Endothelial cell of umbilical vein (primary cell): ENCODE measurements at regions not wholly inside any gene's neighbourhood (a gene's known extent, or its start where the extent isn't known, plus 50 kb on each side); places are given as distances from the start of the nearest gene placed in this dataset.

Source experiments
- BruUV-seq: library from RNA; stranded (reverse); fragments of 400-500 nt; replicated peaks from 2 replicates; lab custom pipeline; 2021; lab: Mats Ljungman, UMichigan
- CTCF ChIA-PET: fragments of 300-600, 350-600 bp; sonication (Branson Sonifier 250); formaldehyde crosslinking; loops from one replicate; lab custom pipeline; 2021; ENCODE audit warnings: antibody characterized with exemption, inconsistent platforms; lab: Charles Lee
- POLR2A ChIA-PET: fragments of 300-600, 350-600 bp; sonication (Branson Sonifier 250); formaldehyde crosslinking; loops from one replicate; lab custom pipeline; 2021; ENCODE audit warnings: antibody characterized with exemption, inconsistent platforms; lab: Charles Lee
- DNase-seq: peaks from one replicate; pipeline ENCODE4 v3.0.0-alpha.2; 2011; ENCODE audit warnings: low read depth, low spot score
- FAIRE-seq: peaks from 2 replicates; lab custom pipeline; 2011; peaks lifted over from hg19 to GRCh38; lab: Jason Lieb, UNC
- H2AFZ ChIP-seq: 2 replicates; pipeline ENCODE4 v1.6.0; 2012; ENCODE audit warnings: low read depth, low read length, control low read depth, inconsistent platforms
- H3K27ac ChIP-seq: 2 replicates; pipeline ENCODE4 v1.5.1; 2011; ENCODE audit warnings: low read depth, mild to moderate bottlenecking, control low read depth, low read length, moderate library complexity; ENCODE audit not compliant: insufficient read depth
- H3K27me3 ChIP-seq, 2 experiments: 2 replicates each; pipeline versions ENCODE4 v1.6.0 to v1.6.1; 2011; ENCODE audit warnings: low read length in 2 of 2, mixed read lengths in 1 of 2; ENCODE audit not compliant: control insufficient read depth in 2 of 2, insufficient read depth in 2 of 2
- H3K36me3 ChIP-seq, 2 experiments: 2 replicates in 1 of 2; 3 replicates in 1 of 2; pipeline ENCODE4 v1.5.1; 2011; ENCODE audit warnings: low read length in 2 of 2, mild to moderate bottlenecking in 1 of 2, moderate library complexity in 1 of 2; ENCODE audit not compliant: control insufficient read depth in 2 of 2, insufficient read depth in 2 of 2; ENCODE audit errors: extremely low read depth in 1 of 2
- H3K4me1 ChIP-seq: 3 replicates; pipeline ENCODE4 v1.5.1; 2011; ENCODE audit warnings: mild to moderate bottlenecking, low read length; ENCODE audit not compliant: control insufficient read depth, insufficient read depth; ENCODE audit errors: extremely low read depth
- H3K4me2 ChIP-seq: 2 replicates; pipeline ENCODE4 v1.6.1; 2011; ENCODE audit warnings: low read length, control low read depth, mixed read lengths; ENCODE audit not compliant: insufficient read depth
- H3K4me3 ChIP-seq, 3 experiments: fragments of 200-600 bp in 1 of 3; sonication (generic), shearing (Covaris generic) in 1 of 3; replicated peaks in 1 of 3; 2 replicates each; pipeline ENCODE4 v1.5.1; 2011 to 2016; ENCODE audit warnings: control low read depth in 3 of 3, low read length in 3 of 3, mild to moderate bottlenecking in 2 of 3, inconsistent platforms in 1 of 3, low read depth in 1 of 3, moderate library complexity in 1 of 3; ENCODE audit not compliant: insufficient read depth in 1 of 3
- H3K79me2 ChIP-seq: 2 replicates; pipeline ENCODE4 v1.6.0; 2012; ENCODE audit warnings: low read length, inconsistent platforms; ENCODE audit not compliant: control insufficient read depth, insufficient read depth
- H3K9ac ChIP-seq: replicated peaks from 2 replicates; pipeline ENCODE3; 2011; ENCODE audit warnings: low read length, control low read depth; ENCODE audit not compliant: insufficient read depth; ENCODE audit errors: extremely low read depth
- H3K9me1 ChIP-seq: replicated peaks from 3 replicates; pipeline ENCODE4 v1.6.0; 2011; ENCODE audit warnings: mild to moderate bottlenecking, low read length; ENCODE audit not compliant: control insufficient read depth, insufficient read depth; ENCODE audit errors: extremely low read depth
- H3K9me3 ChIP-seq: replicated peaks from 2 replicates; pipeline ENCODE4 v1.5.1; 2012; ENCODE audit warnings: low read length, inconsistent platforms; ENCODE audit not compliant: control insufficient read depth, insufficient read depth
- H4K20me1 ChIP-seq: replicated peaks from 2 replicates; pipeline ENCODE3; 2011; ENCODE audit warnings: mild to moderate bottlenecking, low read length; ENCODE audit not compliant: control insufficient read depth, insufficient read depth; ENCODE audit errors: extremely low read depth
- EZH2 ChIP-seq: IDR thresholded peaks from 2 replicates; pipeline ENCODE4 v1.6.1; 2012; ENCODE audit warnings: borderline replicate concordance, low read depth, mild to moderate bottlenecking, moderate library complexity, low read length, inconsistent platforms; ENCODE audit not compliant: severe bottlenecking
- FOS ChIP-seq: IDR thresholded peaks from 2 replicates; pipeline ENCODE4 v1.6.1; 2011; ENCODE audit warnings: mild to moderate bottlenecking, low read length, moderate library complexity, borderline replicate concordance; ENCODE audit not compliant: insufficient read depth
- GATA2 ChIP-seq: IDR thresholded peaks from 2 replicates; pipeline ENCODE4 v1.7.0; 2011; ENCODE audit warnings: low read depth, mild to moderate bottlenecking, moderate library complexity, mixed read lengths, low read length; ENCODE audit not compliant: insufficient read length, insufficient read depth
- JUN ChIP-seq: IDR thresholded peaks from 2 replicates; pipeline ENCODE4 v1.6.1; 2011; ENCODE audit warnings: borderline replicate concordance, low read depth; ENCODE audit not compliant: insufficient read length, insufficient read depth
- MYC ChIP-seq: IDR thresholded peaks from one replicate; pipeline ENCODE4 v1.6.1; 2011; ENCODE audit warnings: mild to moderate bottlenecking, low read depth, low read length
- POLR2A ChIP-seq: IDR thresholded peaks from 2 replicates; pipeline ENCODE4 v1.6.1; 2012; ENCODE audit warnings: low read depth, mild to moderate bottlenecking, control low read depth, low read length
- POLR2AphosphoS5 ChIP-seq: IDR thresholded peaks from 2 replicates; pipeline ENCODE4 v1.6.1; 2012; ENCODE audit warnings: low read depth, mild to moderate bottlenecking, control low read depth, low read length, moderate library complexity; ENCODE audit not compliant: insufficient read depth
- dilution Hi-C: fragments of 300-500 bp; cut with MboI; formaldehyde crosslinking; loops from one replicate; pipeline ENCODE4 v1.15.0; 2019; ENCODE audit warnings: low sequenced_read_pairs; ENCODE audit not compliant: extremely low pct_ligation_motif_present
- intact Hi-C: fragments of 100-400 bp; cut with micrococcal nuclease; formaldehyde crosslinking; loops from one replicate; pipeline ENCODE4 v1.10.0; 2022
- TF ChIP-seq, protein P1 (sequence below), 2 donors: IDR thresholded peaks; 1 replicate in 1 of 2; 2 replicates in 1 of 2; pipeline ENCODE4 v1.5.1; 2011; ENCODE audit warnings: low read length in 2 of 2, mild to moderate bottlenecking in 2 of 2, moderate library complexity in 2 of 2, control low read depth in 1 of 2, inconsistent platforms in 1 of 2, low read depth in 1 of 2; ENCODE audit not compliant: insufficient read depth in 1 of 2; ENCODE audit errors: extremely low read depth in 1 of 2
- TF ChIP-seq, protein P2 (sequence below): IDR thresholded peaks from 2 replicates; pipeline ENCODE4 v1.6.1; 2011; ENCODE audit not compliant: insufficient read depth, insufficient read length

DNA sequence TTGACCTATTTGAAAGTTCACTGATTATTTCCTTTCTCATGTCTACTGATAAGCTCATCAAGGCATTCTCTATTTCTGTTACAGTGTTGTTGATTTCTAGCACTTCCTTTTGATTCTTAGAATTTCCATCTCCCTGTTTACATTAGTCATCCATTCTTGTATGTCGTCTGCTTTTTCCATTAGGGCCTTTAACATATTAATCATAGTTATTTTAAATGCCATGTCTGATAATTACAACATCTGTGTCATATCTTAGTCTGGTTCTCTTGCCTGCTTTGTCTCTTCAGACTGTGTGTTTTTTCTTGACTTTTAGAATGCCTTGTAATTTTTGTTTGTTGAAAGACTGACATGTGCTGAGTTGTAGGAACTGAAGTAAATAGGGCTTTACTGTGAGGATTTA, 602.1 kb downstream of the SOX6 start:
- Histone ChIP-seq H3K4me2 (no peak overlapping the region), H2AFZ (no peak overlapping the region), H3K79me2 (no peaks in the 10 kb centered on the region), H3K27ac (no peak overlapping the region), H3K36me3 (no peaks in the 10 kb centered on the region), H3K4me1 (no peaks in the 10 kb centered on the region), H3K4me3 (no peak overlapping the region), H3K9me3 (no peaks in the 10 kb centered on the region), H3K27me3 (peaks cover 0 to 2% of the 10 kb centered on the region in 2 experiments), H3K9ac (no peak overlapping the region), H4K20me1 (no peaks in the 10 kb centered on the region), H3K9me1 (no peaks in the 10 kb centered on the region)
- TF ChIP-seq MYC = no peak
- TF ChIP-seq POLR2AphosphoS5 = no peak
- no peak for TF ChIP-seq FOS
- no peak for TF ChIP-seq EZH2
- BruUV-seq = no TSS peak
- ChIA-PET POLR2A (no interaction called here), CTCF (no interaction called here)
- DNase-seq (no peak), FAIRE-seq (no peak)
- dilution Hi-C loops (no loop called here), intact Hi-C loops (no loop called here)

DNA sequence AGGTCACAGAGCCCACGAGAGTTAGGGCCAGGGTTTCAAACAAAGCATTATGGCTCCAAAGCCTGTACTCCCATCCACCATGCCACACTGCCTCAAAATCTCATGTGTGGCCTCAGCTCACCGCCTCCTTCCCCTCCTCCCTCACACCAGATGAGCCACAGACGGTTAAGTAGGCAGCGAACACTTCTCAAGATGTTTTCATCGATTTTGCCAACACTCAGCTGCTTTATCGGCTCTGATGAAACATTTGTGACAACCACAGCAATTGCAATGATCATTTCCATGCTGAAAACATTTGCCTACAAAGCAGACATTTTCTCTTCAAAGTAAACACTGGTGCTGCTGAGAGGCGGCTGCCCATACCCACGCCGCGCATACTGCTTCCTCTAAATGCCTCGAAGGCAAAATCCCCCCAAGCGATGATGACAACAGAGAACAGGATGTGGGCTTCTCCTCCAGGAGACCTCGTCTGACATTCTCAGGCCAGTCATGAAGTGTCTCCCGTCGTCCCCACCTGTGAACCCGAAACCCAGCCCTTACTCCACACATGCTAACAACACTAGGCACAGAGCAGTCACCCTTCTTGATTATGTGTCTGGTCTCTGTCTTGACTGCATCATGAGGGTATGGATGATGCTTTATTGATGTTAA, 599.2 kb downstream of the SOX6 start:
- ChIA-PET POLR2A (no interaction called here), CTCF (no interaction called here)
- TF ChIP-seq POLR2AphosphoS5 = no peak
- no peak for TF ChIP-seq EZH2
- TF ChIP-seq, protein P1, sequence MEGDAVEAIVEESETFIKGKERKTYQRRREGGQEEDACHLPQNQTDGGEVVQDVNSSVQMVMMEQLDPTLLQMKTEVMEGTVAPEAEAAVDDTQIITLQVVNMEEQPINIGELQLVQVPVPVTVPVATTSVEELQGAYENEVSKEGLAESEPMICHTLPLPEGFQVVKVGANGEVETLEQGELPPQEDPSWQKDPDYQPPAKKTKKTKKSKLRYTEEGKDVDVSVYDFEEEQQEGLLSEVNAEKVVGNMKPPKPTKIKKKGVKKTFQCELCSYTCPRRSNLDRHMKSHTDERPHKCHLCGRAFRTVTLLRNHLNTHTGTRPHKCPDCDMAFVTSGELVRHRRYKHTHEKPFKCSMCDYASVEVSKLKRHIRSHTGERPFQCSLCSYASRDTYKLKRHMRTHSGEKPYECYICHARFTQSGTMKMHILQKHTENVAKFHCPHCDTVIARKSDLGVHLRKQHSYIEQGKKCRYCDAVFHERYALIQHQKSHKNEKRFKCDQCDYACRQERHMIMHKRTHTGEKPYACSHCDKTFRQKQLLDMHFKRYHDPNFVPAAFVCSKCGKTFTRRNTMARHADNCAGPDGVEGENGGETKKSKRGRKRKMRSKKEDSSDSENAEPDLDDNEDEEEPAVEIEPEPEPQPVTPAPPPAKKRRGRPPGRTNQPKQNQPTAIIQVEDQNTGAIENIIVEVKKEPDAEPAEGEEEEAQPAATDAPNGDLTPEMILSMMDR (IDR thresholded peaks at IDR 0.05; ENCODE audit: extremely low read depth in 1 of 2, insufficient read depth in 1 of 2, low read depth in 1 of 2, low read length in 2 of 2) = no peak
- TF ChIP-seq POLR2A = no peak
- TF ChIP-seq, protein P2, sequence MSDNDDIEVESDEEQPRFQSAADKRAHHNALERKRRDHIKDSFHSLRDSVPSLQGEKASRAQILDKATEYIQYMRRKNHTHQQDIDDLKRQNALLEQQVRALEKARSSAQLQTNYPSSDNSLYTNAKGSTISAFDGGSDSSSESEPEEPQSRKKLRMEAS = no peak
- no peak for TF ChIP-seq FOS
- TF ChIP-seq JUN = no peak
- TF ChIP-seq MYC = no peak
- TF ChIP-seq GATA2 = no peak
- H3K9me1 ChIP-seq = no peaks in the 10 kb centered on the region
- dilution Hi-C loops = no loop called here
- no peaks in the 10 kb centered on the region for H3K4me1 ChIP-seq
- peaks cover 0 to 2% of the 10 kb centered on the region in 2 experiments for H3K27me3 ChIP-seq
- no peak overlapping the region for H3K9ac ChIP-seq
- FAIRE-seq = no peak
- no peaks in the 10 kb centered on the region for H3K79me2 ChIP-seq
- H3K9me3 ChIP-seq = no peaks in the 10 kb centered on the region
- no peak overlapping the region for H2AFZ ChIP-seq
- no peak for DNase-seq
- no peak overlapping the region for H3K4me2 ChIP-seq
- BruUV-seq = no TSS peak
- H3K4me3 ChIP-seq = no peak overlapping the region
- no peak overlapping the region for H3K27ac ChIP-seq
- no peaks in the 10 kb centered on the region for H4K20me1 ChIP-seq
- intact Hi-C loops = no loop called here
- no peaks in the 10 kb centered on the region for H3K36me3 ChIP-seq
